IMR-90 (cell line): ENCODE measurements at regions not wholly inside any gene's neighbourhood (a gene's known extent, or its start where the extent isn't known, plus 50 kb on each side); places are given as distances from the start of the nearest gene placed in this dataset.

Experiments used
- ATAC-seq: fragments of 200-7000 bp; cut with Tn5 transposase; 2 replicates; pipeline ENCODE4 v1.9.1; 2020; ENCODE audit warnings: low read depth, mild to moderate bottlenecking, moderate library complexity
- BruUV-seq: library from RNA; stranded (reverse); fragments of 400-500 nt; replicated peaks from 2 replicates; lab custom pipeline; 2021; lab: Mats Ljungman, UMichigan
- CTCF ChIA-PET: fragments of 300-600 bp; formaldehyde crosslinking; extraction: SDS; loops from one replicate; lab custom pipeline; 2021; ENCODE audit warnings: antibody characterized with exemption; lab: Yijun Ruan, JAX
- POLR2A ChIA-PET: fragments of 300-600 bp; sonication (Branson Sonifier 250); formaldehyde crosslinking; loops from one replicate; lab custom pipeline; 2022; ENCODE audit warnings: antibody characterized with exemption; ENCODE audit not compliant: unreplicated experiment; lab: Charles Lee
- DNase-seq: peaks from one replicate; pipeline ENCODE4 v3.0.0; 2013
- H2AFZ ChIP-seq: replicated peaks from 2 replicates; pipeline ENCODE3; 2013; ENCODE audit warnings: low read length, mild to moderate bottlenecking; ENCODE audit not compliant: poor library complexity
- H2AK5ac ChIP-seq: 2 replicates; pipeline ENCODE4 v1.6.1; 2013; ENCODE audit warnings: low read depth, low read length, inconsistent platforms
- H2AK9ac ChIP-seq: replicated peaks from 2 replicates; pipeline ENCODE3; 2013; ENCODE audit warnings: mild to moderate bottlenecking, low read depth, low read length, moderate library complexity; ENCODE audit not compliant: poor library complexity
- H2BK120ac ChIP-seq: 2 replicates; pipeline ENCODE4 v1.6.1; 2013; ENCODE audit warnings: low read depth, low read length, inconsistent platforms
- H2BK15ac ChIP-seq: 3 replicates; pipeline ENCODE4 v1.6.1; 2013; ENCODE audit warnings: low read depth, low read length, inconsistent platforms
- H2BK20ac ChIP-seq: 2 replicates; pipeline ENCODE4 v1.6.1; 2013; ENCODE audit warnings: low read depth, mild to moderate bottlenecking, inconsistent platforms, low read length, moderate library complexity
- H2BK5ac ChIP-seq: 2 replicates; pipeline ENCODE4 v1.6.1; 2013; ENCODE audit warnings: mild to moderate bottlenecking, low read depth, low read length, inconsistent platforms; ENCODE audit not compliant: poor library complexity, severe bottlenecking
- H3K14ac ChIP-seq: replicated peaks from 2 replicates; pipeline ENCODE4 v1.6.1; 2013; ENCODE audit warnings: low read depth, low read length, inconsistent platforms
- H3K18ac ChIP-seq: 2 replicates; pipeline ENCODE4 v1.6.1; 2013; ENCODE audit warnings: low read depth, low read length, control low read depth
- H3K23ac ChIP-seq: 2 replicates; pipeline ENCODE4 v1.6.1; 2013; ENCODE audit warnings: low read depth, low read length, inconsistent platforms
- H3K27ac ChIP-seq: 2 replicates; pipeline ENCODE4 v1.5.1; 2013; ENCODE audit warnings: mild to moderate bottlenecking, control low read depth, low read length; ENCODE audit not compliant: insufficient read depth
- H3K27me3 ChIP-seq: 2 replicates; pipeline ENCODE4 v1.6.1; 2013; ENCODE audit warnings: low read length; ENCODE audit not compliant: control insufficient read depth, insufficient read depth
- H3K36me3 ChIP-seq: 2 replicates; pipeline ENCODE4 v1.6.1; 2013; ENCODE audit warnings: low read length, mixed read lengths; ENCODE audit not compliant: control insufficient read depth, insufficient read depth
- H3K4ac ChIP-seq: 2 replicates; pipeline ENCODE4 v1.6.1; 2013; ENCODE audit warnings: low read depth, low read length, inconsistent platforms
- H3K4me1 ChIP-seq: 2 replicates; pipeline ENCODE4 v1.6.1; 2013; ENCODE audit warnings: low read length, mixed read lengths; ENCODE audit not compliant: control insufficient read depth, insufficient read depth
- H3K4me2 ChIP-seq: 2 replicates; pipeline ENCODE4 v1.6.1; 2013; ENCODE audit warnings: low read depth, mild to moderate bottlenecking, control low read depth, low read length, moderate library complexity
- H3K4me3 ChIP-seq: 2 replicates; pipeline ENCODE4 v1.5.1; 2013; ENCODE audit warnings: low read depth, mild to moderate bottlenecking, control low read depth, low read length, moderate library complexity; ENCODE audit not compliant: insufficient read depth
- H3K56ac ChIP-seq: 2 replicates; pipeline ENCODE4 v1.6.1; 2013; ENCODE audit warnings: low read length, inconsistent platforms; ENCODE audit not compliant: insufficient read depth; ENCODE audit errors: extremely low read depth
- H3K79me1 ChIP-seq, 2 experiments: 2 replicates each; pipeline ENCODE4 v1.6.1; 2013; ENCODE audit warnings: low read length in 2 of 2, inconsistent platforms in 1 of 2, low read depth in 1 of 2
- H3K9ac ChIP-seq: 2 replicates; pipeline ENCODE4 v1.6.1; 2013; ENCODE audit warnings: low read depth, low read length, control low read depth
- H3K9me1 ChIP-seq: 2 replicates; pipeline ENCODE4 v1.6.1; 2013; ENCODE audit warnings: low read length, inconsistent platforms; ENCODE audit not compliant: insufficient read depth
- H3K9me3 ChIP-seq: 2 replicates; pipeline ENCODE4 v1.6.1; 2013; ENCODE audit warnings: low read length; ENCODE audit not compliant: control insufficient read depth, insufficient read depth
- H4K20me1 ChIP-seq: 2 replicates; pipeline ENCODE4 v1.6.1; 2013; ENCODE audit warnings: low read length, inconsistent platforms; ENCODE audit not compliant: insufficient read depth
- H4K5ac ChIP-seq: 2 replicates; pipeline ENCODE4 v1.6.1; 2013; ENCODE audit warnings: mild to moderate bottlenecking, low read depth, low read length, control low read depth
- H4K8ac ChIP-seq, 2 experiments: 2 replicates each; pipeline ENCODE4 v1.6.1; 2013; ENCODE audit warnings: low read depth in 2 of 2, low read length in 2 of 2, control low read depth in 1 of 2, inconsistent platforms in 1 of 2
- H4K91ac ChIP-seq: 2 replicates; pipeline ENCODE4 v1.6.1; 2013; ENCODE audit warnings: low read depth, low read length, inconsistent platforms; ENCODE audit not compliant: insufficient read depth
- BHLHE40 ChIP-seq: fragments of 150-350 bp; IDR thresholded peaks from 2 replicates; pipeline ENCODE4 v1.6.1; 2016; ENCODE audit warnings: mild to moderate bottlenecking, low read depth, low read length
- WGBS, 2 experiments: methylation state at CpG; one replicate each; pipeline versions ENCODE4 v1.1.5 to v1.1.7; 2013; ENCODE audit warnings: missing lambda C conversion rate in 2 of 2; ENCODE audit not compliant: insufficient read length in 1 of 2; ENCODE audit errors: extremely low coverage in 2 of 2; 5-methylcytosine and 5-hydroxymethylcytosine counted together
- dilution Hi-C: fragments of 300-500 bp; cut with HindIII; formaldehyde crosslinking; loops from one replicate; pipeline ENCODE4 v1.14.3; 2018; ENCODE audit warnings: low sequenced_read_pairs; ENCODE audit not compliant: unreplicated experiment
- in situ Hi-C: fragments of 300-500 bp; cut with MboI; formaldehyde crosslinking; loops from 3 replicates; pipeline ENCODE4 v1.14.3; 2019; ENCODE audit warnings: low sequenced_read_pairs, inconsistent platforms, mixed read lengths
- intact Hi-C: fragments of 100-400 bp; cut with micrococcal nuclease; formaldehyde crosslinking; loops from 2 replicates; pipeline ENCODE4 v1.10.0; 2022

DNA sequence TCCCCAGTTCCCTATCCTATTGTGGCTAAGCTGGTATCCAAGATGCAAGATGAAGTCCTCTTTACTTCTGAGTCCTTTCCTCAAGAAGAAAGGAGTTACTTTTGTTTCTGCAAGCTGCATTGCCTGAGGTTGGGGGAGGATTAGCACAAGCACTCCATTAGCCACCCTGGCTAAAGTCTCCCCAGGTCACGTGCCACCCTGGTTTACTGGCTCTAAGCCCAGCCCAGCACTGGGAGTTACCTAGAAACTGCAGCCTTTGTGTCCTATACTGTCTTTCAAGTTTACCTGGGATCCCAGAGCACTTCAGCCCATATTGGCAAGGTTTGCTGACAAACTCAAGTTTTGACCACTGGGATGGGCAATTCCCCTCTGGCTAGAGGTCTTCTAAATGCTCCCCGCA, 78.4 kb upstream of the DBX1 start:
- no peaks in the 10 kb centered on the region for H3K9me3 ChIP-seq
- H3K23ac ChIP-seq = no peak overlapping the region
- no peak overlapping the region for H3K4me2 ChIP-seq
- H4K8ac ChIP-seq = no peak overlapping the region
- no peak overlapping the region for H2AK5ac ChIP-seq
- H4K20me1 ChIP-seq = no peaks in the 10 kb centered on the region
- no peak overlapping the region for H2AFZ ChIP-seq
- CTCF ChIA-PET = no interaction called here
- H2AK9ac ChIP-seq = no peak overlapping the region
- DNase-seq = no peak
- no peaks in the 10 kb centered on the region for H3K79me1 ChIP-seq
- no peaks in the 10 kb centered on the region for H3K27me3 ChIP-seq
- H2BK15ac ChIP-seq = no peak overlapping the region
- no peak overlapping the region for H3K14ac ChIP-seq
- no peak for ATAC-seq
- H3K4ac ChIP-seq = no peak overlapping the region
- no peak overlapping the region for H2BK120ac ChIP-seq
- intact Hi-C loops (no loop called here), dilution Hi-C loops (no loop called here), in situ Hi-C loops (no loop called here)
- H3K56ac ChIP-seq = no peak overlapping the region
- BruUV-seq = no TSS peak
- H3K4me3 ChIP-seq = no peak overlapping the region
- no peak overlapping the region for H2BK5ac ChIP-seq
- WGBS, 2 experiments = 0% methylated on average over 1 of the region's 2 CpGs; no CpG with 5 or more reads in 1 of the 2 experiments
- no peak overlapping the region for H3K9ac ChIP-seq
- no peak overlapping the region for H4K91ac ChIP-seq
- H3K36me3 ChIP-seq = no peaks in the 10 kb centered on the region
- no peaks in the 10 kb centered on the region for H3K9me1 ChIP-seq
- H3K18ac ChIP-seq = no peak overlapping the region
- H2BK20ac ChIP-seq = no peak overlapping the region
- H3K27ac ChIP-seq = no peak overlapping the region
- no peak overlapping the region for H4K5ac ChIP-seq
- no peak for TF ChIP-seq BHLHE40
- POLR2A ChIA-PET = no interaction called here
- H3K4me1 ChIP-seq = no peaks in the 10 kb centered on the region
